ENCODE measurements at regions not wholly inside any gene's neighbourhood (a gene's known extent, or its start where the extent isn't known, plus 50 kb on each side); places are given as distances from the start of the nearest gene placed in this dataset.

GRCh38 chr1:30319765-30320580 lies 403.4 kb downstream of the MATN1 start:
- in situ Hi-C loops (cut with HindIII; ENCODE audit: low pct_unique_long_range_greater_than_20kb, low sequenced_read_pairs): no loop called here

GRCh38 chr1:30318864-30319718 lies 404.3 kb downstream of the MATN1 start:
- in situ Hi-C loops (cut with HindIII; ENCODE audit: low pct_unique_long_range_greater_than_20kb, low sequenced_read_pairs): no loop called here
- no peak for DNase-seq (ENCODE audit: low read depth)

More at GRCh38 chr1:30319765-30320580, 403.4 kb downstream of the MATN1 start:
- no peak for DNase-seq (ENCODE audit: low read depth)

- in situ Hi-C loops (cut with HindIII; ENCODE audit: low pct_unique_long_range_greater_than_20kb, low sequenced_read_pairs): no loop called here
- no peak for DNase-seq (ENCODE audit: low read depth)
These were observed 405.0 kb downstream of the MATN1 start for GRCh38 chr1:30318413-30318812.

- in situ Hi-C loops (cut with HindIII; ENCODE audit: low pct_unique_long_range_greater_than_20kb, low sequenced_read_pairs): no loop called here
- no peak for DNase-seq (ENCODE audit: low read depth)
These were observed 405.5 kb downstream of the MATN1 start for GRCh38 chr1:30317921-30318320.

- in situ Hi-C loops (cut with HindIII; ENCODE audit: low pct_unique_long_range_greater_than_20kb, low sequenced_read_pairs): no loop called here
These were observed 407.3 kb downstream of the MATN1 start for GRCh38 chr1:30316056-30316455.

GRCh38 chr1:30315185-30315960 lies 408.0 kb downstream of the MATN1 start:
- in situ Hi-C loops (cut with HindIII; ENCODE audit: low pct_unique_long_range_greater_than_20kb, low sequenced_read_pairs): no loop called here
- DNase-seq (ENCODE audit: low read depth): no peak

More at GRCh38 chr1:30316056-30316455, 407.3 kb downstream of the MATN1 start:
- no peak for DNase-seq (ENCODE audit: low read depth)

GRCh38 chr1:30314591-30314990 lies 408.8 kb downstream of the MATN1 start:
- in situ Hi-C loops (cut with HindIII; ENCODE audit: low pct_unique_long_range_greater_than_20kb, low sequenced_read_pairs): no loop called here
- no peak for DNase-seq (ENCODE audit: low read depth)

GRCh38 chr1:30313584-30313983 lies 409.8 kb downstream of the MATN1 start:
- DNase-seq (ENCODE audit: low read depth): no peak

GRCh38 chr1:30313176-30313575 lies 410.2 kb downstream of the MATN1 start:
- DNase-seq (ENCODE audit: low read depth): no peak
- in situ Hi-C loops (cut with HindIII; ENCODE audit: low pct_unique_long_range_greater_than_20kb, low sequenced_read_pairs): no loop called here

More at GRCh38 chr1:30313584-30313983, 409.8 kb downstream of the MATN1 start:
- in situ Hi-C loops (cut with HindIII; ENCODE audit: low pct_unique_long_range_greater_than_20kb, low sequenced_read_pairs): no loop called here

- in situ Hi-C loops (cut with HindIII; ENCODE audit: low pct_unique_long_range_greater_than_20kb, low sequenced_read_pairs): no loop called here
- DNase-seq (ENCODE audit: low read depth): no peak
These were observed 411.2 kb downstream of the MATN1 start for GRCh38 chr1:30312226-30312625.

- in situ Hi-C loops (cut with HindIII; ENCODE audit: low pct_unique_long_range_greater_than_20kb, low sequenced_read_pairs): no loop called here
- no peak for DNase-seq (ENCODE audit: low read depth)
These were observed 411.6 kb downstream of the MATN1 start for GRCh38 chr1:30311749-30312148.

GRCh38 chr1:30310966-30311742 lies 412.2 kb downstream of the MATN1 start:
- DNase-seq (ENCODE audit: low read depth): no peak
- in situ Hi-C loops (cut with HindIII; ENCODE audit: low pct_unique_long_range_greater_than_20kb, low sequenced_read_pairs): no loop called here

- DNase-seq (ENCODE audit: low read depth): no peak
- in situ Hi-C loops (cut with HindIII; ENCODE audit: low pct_unique_long_range_greater_than_20kb, low sequenced_read_pairs): no loop called here
These were observed 416.2 kb downstream of the MATN1 start for GRCh38 chr1:30307182-30307581.

- DNase-seq (ENCODE audit: low read depth): no peak
- in situ Hi-C loops (cut with HindIII; ENCODE audit: low pct_unique_long_range_greater_than_20kb, low sequenced_read_pairs): no loop called here
These were observed 417.9 kb downstream of the MATN1 start for GRCh38 chr1:30305519-30305918.

GRCh38 chr1:30305061-30305460 lies 418.3 kb downstream of the MATN1 start:
- no peak for DNase-seq (ENCODE audit: low read depth)
- in situ Hi-C loops (cut with HindIII; ENCODE audit: low pct_unique_long_range_greater_than_20kb, low sequenced_read_pairs): no loop called here

GRCh38 chr1:30304080-30304479 lies 419.3 kb downstream of the MATN1 start:
- DNase-seq (ENCODE audit: low read depth): no peak
- in situ Hi-C loops (cut with HindIII; ENCODE audit: low pct_unique_long_range_greater_than_20kb, low sequenced_read_pairs): no loop called here

- in situ Hi-C loops (cut with HindIII; ENCODE audit: low pct_unique_long_range_greater_than_20kb, low sequenced_read_pairs): no loop called here
These were observed 420.0 kb downstream of the MATN1 start for GRCh38 chr1:30303387-30303786.

GRCh38 chr1:30302858-30303257 lies 420.5 kb downstream of the MATN1 start:
- in situ Hi-C loops (cut with HindIII; ENCODE audit: low pct_unique_long_range_greater_than_20kb, low sequenced_read_pairs): no loop called here
- DNase-seq (ENCODE audit: low read depth): no peak

More at GRCh38 chr1:30303387-30303786, 420.0 kb downstream of the MATN1 start:
- no peak for DNase-seq (ENCODE audit: low read depth)
